Transverse colon (tissue), 4 donors: ENCODE measurements at regions not wholly inside any gene's neighbourhood (a gene's known extent, or its start where the extent isn't known, plus 50 kb on each side); places are given as distances from the start of the nearest gene placed in this dataset.

Source experiments
- DNase-seq: peaks from one replicate; pipeline ENCODE4 v3.0.0-alpha.2; 2019
- H3K27ac ChIP-seq, 4 donors: fragments of 200-600 bp; sonication (generic); 2 replicates each; pipeline ENCODE4 v1.5.1; 2016 to 2018; ENCODE audit warnings: inconsistent platforms in 4 of 4
- H3K27me3 ChIP-seq: fragments of 200-600 bp; sonication (generic); 2 replicates; pipeline ENCODE4 v1.5.1; 2017; ENCODE audit warnings: inconsistent platforms
- H3K36me3 ChIP-seq, 4 donors: fragments of 200-600 bp; sonication (generic); 2 replicates each; pipeline ENCODE4 v1.5.1; 2017 to 2019; ENCODE audit warnings: inconsistent platforms in 4 of 4
- H3K4me1 ChIP-seq, 4 donors: fragments of 200-600 bp; sonication (generic); 2 replicates each; pipeline ENCODE4 v1.5.1; 2017 to 2020; ENCODE audit warnings: inconsistent platforms in 4 of 4
- H3K4me3 ChIP-seq, 4 donors: fragments of 200-600 bp; sonication (generic); 1 replicate in 1 of 4; 2 replicates in 3 of 4; pipeline versions ENCODE4 v1.5.1 to v1.6.1; 2017 to 2019; ENCODE audit warnings: inconsistent platforms in 4 of 4
- H3K9me3 ChIP-seq, 2 donors: fragments of 200-600 bp; sonication (generic); 2 replicates each; pipeline ENCODE4 v1.5.1; 2017 to 2019; ENCODE audit warnings: inconsistent platforms in 2 of 2
- EP300 ChIP-seq: sonication (generic); formaldehyde crosslinking; IDR thresholded peaks from one replicate; pipeline ENCODE4 v1.6.1; 2017; ENCODE audit warnings: antibody characterized with exemption, low read depth
- POLR2A ChIP-seq: fragments of 450-650 bp; IDR thresholded peaks from one replicate; pipeline ENCODE4 v1.6.1; 2016; ENCODE audit warnings: antibody characterized with exemption, mild to moderate bottlenecking, moderate library complexity
- POLR2AphosphoS5 ChIP-seq, 3 donors: sonication (generic); formaldehyde crosslinking; IDR thresholded peaks; one replicate each; pipeline ENCODE4 v1.6.1; 2016; ENCODE audit warnings: antibody characterized with exemption in 3 of 3
- WGBS, 2 donors: methylation state at CpG; one replicate each; pipeline ENCODE4 v1.1.5; 2018; ENCODE audit warnings: low coverage in 1 of 2; 5-methylcytosine and 5-hydroxymethylcytosine counted together
- in situ Hi-C, 4 donors: fragments of 200-750 bp; cut with MboI; loops; one replicate each; pipeline versions ENCODE4 v1.15.0 to v1.15.1; 2017; ENCODE audit warnings: low sequenced_read_pairs in 3 of 4, low pct_ligation_motif_present in 1 of 4, low pct_unique_long_range_greater_than_20kb in 1 of 4
- intact Hi-C: fragments of 100-400 bp; cut with DNase I; formaldehyde crosslinking; loops from one replicate; pipeline ENCODE4 v1.15.1; 2023; ENCODE audit warnings: low total_unique reads
- TF ChIP-seq, protein P1 (sequence below), 5 experiments: fragments of 200-600 bp in 3 of 5; fragments of 450-650 bp in 2 of 5; sonication (generic) in 3 of 5; IDR thresholded peaks; 1 replicate in 2 of 5; 2 replicates in 3 of 5; pipeline ENCODE4 v1.5.1; 2016 to 2017; ENCODE audit warnings: antibody characterized with exemption in 5 of 5, inconsistent platforms in 3 of 5, mild to moderate bottlenecking in 2 of 5, moderate library complexity in 1 of 5

DNA sequence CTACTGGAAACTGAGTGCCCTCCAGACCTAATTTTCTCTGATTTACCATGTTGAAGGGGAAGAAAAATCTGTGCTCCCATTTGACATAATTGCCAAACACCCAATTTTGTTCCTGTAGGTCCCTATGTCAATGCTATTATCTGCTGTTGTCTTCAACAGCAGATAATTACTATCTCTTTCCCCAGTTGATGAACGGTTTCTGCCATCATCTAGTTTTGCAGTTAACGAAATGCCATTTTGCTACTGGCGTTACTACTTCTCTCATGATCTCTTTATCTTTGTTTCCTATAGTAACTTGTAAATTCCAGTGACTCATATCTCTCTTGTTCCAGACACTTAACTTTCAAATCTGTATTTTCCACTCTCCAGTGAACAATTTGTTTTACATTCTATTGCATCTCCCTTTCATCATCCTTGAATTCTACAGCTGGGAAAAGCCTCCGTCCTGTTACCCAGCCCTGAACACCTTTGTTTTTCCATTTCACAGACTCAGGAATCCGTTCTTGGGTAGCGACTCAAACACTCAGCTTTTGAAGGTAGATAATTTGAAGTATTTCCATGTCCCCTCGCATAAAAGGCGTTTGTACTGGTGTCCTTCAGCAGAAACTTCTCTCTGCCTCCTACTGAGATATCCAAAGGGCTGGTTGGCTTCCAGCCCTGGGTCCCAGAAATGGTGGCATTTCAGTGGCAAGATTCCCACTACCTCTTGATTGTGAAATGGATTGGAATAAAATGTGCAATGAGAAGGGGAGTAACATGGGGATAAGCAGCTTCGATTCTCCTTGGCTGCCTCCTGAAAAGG lies 111.7 kb downstream of the FOXB1 start:
- H3K27ac ChIP-seq = no peak overlapping the region
- no peak for DNase-seq
- H3K4me1 ChIP-seq = no peaks in the 10 kb centered on the region
- peaks cover 40% of the 10 kb centered on the region for H3K27me3 ChIP-seq
- in situ Hi-C loops = no loop called here
- TF ChIP-seq POLR2A (no peak), POLR2AphosphoS5 (IDR thresholded peaks at IDR 0.05) (no peak), EP300 (no peak)
- TF ChIP-seq, protein P1, sequence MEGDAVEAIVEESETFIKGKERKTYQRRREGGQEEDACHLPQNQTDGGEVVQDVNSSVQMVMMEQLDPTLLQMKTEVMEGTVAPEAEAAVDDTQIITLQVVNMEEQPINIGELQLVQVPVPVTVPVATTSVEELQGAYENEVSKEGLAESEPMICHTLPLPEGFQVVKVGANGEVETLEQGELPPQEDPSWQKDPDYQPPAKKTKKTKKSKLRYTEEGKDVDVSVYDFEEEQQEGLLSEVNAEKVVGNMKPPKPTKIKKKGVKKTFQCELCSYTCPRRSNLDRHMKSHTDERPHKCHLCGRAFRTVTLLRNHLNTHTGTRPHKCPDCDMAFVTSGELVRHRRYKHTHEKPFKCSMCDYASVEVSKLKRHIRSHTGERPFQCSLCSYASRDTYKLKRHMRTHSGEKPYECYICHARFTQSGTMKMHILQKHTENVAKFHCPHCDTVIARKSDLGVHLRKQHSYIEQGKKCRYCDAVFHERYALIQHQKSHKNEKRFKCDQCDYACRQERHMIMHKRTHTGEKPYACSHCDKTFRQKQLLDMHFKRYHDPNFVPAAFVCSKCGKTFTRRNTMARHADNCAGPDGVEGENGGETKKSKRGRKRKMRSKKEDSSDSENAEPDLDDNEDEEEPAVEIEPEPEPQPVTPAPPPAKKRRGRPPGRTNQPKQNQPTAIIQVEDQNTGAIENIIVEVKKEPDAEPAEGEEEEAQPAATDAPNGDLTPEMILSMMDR (IDR thresholded peaks at IDR 0.05) = no peak
- 67% methylated on average over 9 of the region's 9 CpGs for WGBS, 2 donors
- H3K9me3 ChIP-seq = no peaks in the 10 kb centered on the region
- intact Hi-C loops = no loop called here
- H3K36me3 ChIP-seq = no peaks in the 10 kb centered on the region
- no peak overlapping the region for H3K4me3 ChIP-seq

DNA sequence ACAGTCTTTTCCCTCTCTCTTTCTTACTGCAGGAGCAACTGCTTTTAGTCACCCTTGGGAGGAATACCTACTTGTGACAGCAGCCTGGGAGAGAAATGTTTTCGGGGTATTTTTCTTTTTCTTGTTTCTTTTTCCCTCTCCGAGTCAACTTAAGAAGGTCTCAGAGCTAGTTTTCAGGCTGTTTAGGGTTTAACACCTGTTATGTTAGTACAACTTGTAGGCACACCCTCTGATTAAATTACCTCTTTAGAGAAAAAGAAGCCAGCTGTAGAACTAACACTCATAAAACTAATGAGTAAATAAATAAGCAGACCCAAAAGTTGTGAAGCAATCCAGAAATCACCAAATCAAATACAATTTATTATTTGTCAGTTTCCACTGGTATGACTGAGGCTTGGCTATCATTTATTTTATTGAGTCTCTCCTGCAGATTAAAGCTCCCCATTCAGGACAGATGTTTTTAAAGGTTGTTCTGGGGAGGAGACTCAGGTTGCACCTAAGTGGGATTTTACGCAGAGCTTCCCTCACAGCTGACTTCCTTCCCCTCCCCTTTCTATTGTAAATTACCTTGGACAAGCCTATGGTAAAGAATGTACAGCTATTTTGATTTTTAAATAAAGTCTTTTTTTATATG lies 112.5 kb downstream of the FOXB1 start:
- no peaks in the 10 kb centered on the region for H3K9me3 ChIP-seq
- H3K4me1 ChIP-seq = no peaks in the 10 kb centered on the region
- no peak overlapping the region for H3K4me3 ChIP-seq
- WGBS, 2 donors = 21 to 33% methylated on average over 3 of the region's 3 CpGs
- TF ChIP-seq, protein P1 (IDR thresholded peaks at IDR 0.05) = no peak
- H3K27ac ChIP-seq = no peak overlapping the region
- H3K27me3 ChIP-seq = peaks cover 40% of the 10 kb centered on the region
- no peak for DNase-seq
- intact Hi-C loops (no loop called here), in situ Hi-C loops (no loop called here)
- no peaks in the 10 kb centered on the region for H3K36me3 ChIP-seq

DNA sequence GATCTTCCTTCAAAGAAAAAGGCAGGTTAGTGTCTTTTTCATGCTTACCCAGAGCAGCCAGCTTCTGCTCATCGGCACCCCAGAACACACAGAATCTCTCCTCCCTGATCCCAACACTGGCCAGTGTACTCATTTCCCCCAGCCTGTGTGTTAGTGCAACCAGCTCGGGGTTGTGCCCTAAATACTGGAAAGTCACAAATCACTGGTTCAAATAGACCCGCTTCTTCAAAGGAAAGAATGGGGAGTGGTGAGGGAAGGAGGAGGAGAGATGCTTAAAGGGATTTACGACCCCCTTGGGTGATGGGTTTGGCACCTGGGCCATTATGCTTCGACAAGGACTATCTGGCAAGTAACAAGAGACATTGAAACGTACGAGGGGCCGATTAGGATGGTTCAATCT lies 114.0 kb downstream of the FOXB1 start:
- Histone ChIP-seq H3K27me3 (peaks cover 40% of the 10 kb centered on the region), H3K4me1 (no peaks in the 10 kb centered on the region), H3K36me3 (no peaks in the 10 kb centered on the region), H3K27ac (no peak overlapping the region), H3K9me3 (no peaks in the 10 kb centered on the region), H3K4me3 (no peak overlapping the region)
- DNase-seq = no peak
- TF ChIP-seq, protein P1 (IDR thresholded peaks at IDR 0.05) = no peak
- no peak for TF ChIP-seq POLR2A
- TF ChIP-seq POLR2AphosphoS5 (IDR thresholded peaks at IDR 0.05) = no peak
- no peak for TF ChIP-seq EP300
- 47 to 67% methylated on average over 3 to 8 of the region's 8 CpGs for WGBS, 2 donors
- intact Hi-C loops (no loop called here), in situ Hi-C loops (no loop called here)

DNA sequence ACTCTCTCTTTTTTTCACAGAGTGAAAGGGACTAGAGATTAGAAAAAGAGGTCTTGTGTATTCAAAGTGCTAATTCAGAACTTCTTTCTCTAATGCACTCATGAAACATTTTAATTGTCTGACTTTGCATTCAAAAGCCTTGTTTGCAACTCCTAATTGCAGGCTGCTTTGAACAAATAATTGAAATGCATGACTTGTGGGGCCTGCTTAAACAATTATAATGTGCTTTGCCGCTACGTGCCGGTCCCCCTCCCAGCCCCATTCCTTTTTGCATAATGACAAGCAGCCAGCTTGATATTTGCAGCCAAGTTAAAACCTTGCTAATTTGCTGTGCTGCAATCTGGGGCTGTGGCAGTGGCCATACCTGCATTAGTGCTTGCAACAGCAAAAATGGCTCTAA lies 114.5 kb downstream of the FOXB1 start:
- Histone ChIP-seq H3K36me3 (no peaks in the 10 kb centered on the region), H3K9me3 (no peaks in the 10 kb centered on the region), H3K27ac (no peak overlapping the region), H3K27me3 (peaks cover 40% of the 10 kb centered on the region), H3K4me3 (no peak overlapping the region), H3K4me1 (no peaks in the 10 kb centered on the region)
- intact Hi-C loops = no loop called here
- no peak for DNase-seq
- TF ChIP-seq, protein P1 (IDR thresholded peaks at IDR 0.05) = no peak
- TF ChIP-seq POLR2AphosphoS5 (IDR thresholded peaks at IDR 0.05) (no peak), EP300 (no peak), POLR2A (no peak)
- 74 to 100% methylated on average over 1 to 3 of the region's 3 CpGs for WGBS, 2 donors
- in situ Hi-C loops = no loop called here
